Parathyroid adenoma (tissue), 2 donors: ENCODE measurements at regions not wholly inside any gene's neighbourhood (a gene's known extent, or its start where the extent isn't known, plus 50 kb on each side); places are given as distances from the start of the nearest gene placed in this dataset.
"Not testable (repeated sequence)": the region's sequence is repeated elsewhere in the genome, so short reads cannot be mapped to it uniquely, and the experiment has no call there.

Source experiments
- H2AFZ ChIP-seq: fragments of 300-600 bp; sonication (generic); one replicate; pipeline ENCODE4 v1.7.0; 2017; ENCODE audit warnings: antibody characterized with exemption, mild to moderate bottlenecking
- H3K27ac ChIP-seq: fragments of 300-600 bp; sonication (generic); one replicate; pipeline ENCODE4 v1.7.0; 2017
- H3K27me3 ChIP-seq: fragments of 300-600 bp; sonication (generic); one replicate; pipeline ENCODE4 v1.7.0; 2017; ENCODE audit warnings: low read length; ENCODE audit not compliant: control insufficient read depth, insufficient read depth
- H3K36me3 ChIP-seq: fragments of 300-600 bp; sonication (generic); one replicate; pipeline ENCODE4 v1.7.0; 2017; ENCODE audit warnings: low read length; ENCODE audit not compliant: control insufficient read depth, insufficient read depth
- H3K4me1 ChIP-seq: fragments of 300-600 bp; sonication (generic); one replicate; pipeline ENCODE4 v1.7.0; 2017; ENCODE audit warnings: control low read depth
- H3K4me2 ChIP-seq: fragments of 300-600 bp; sonication (generic); one replicate; pipeline ENCODE4 v1.7.0; 2017; ENCODE audit warnings: low read length
- H3K4me3 ChIP-seq: fragments of 300-600 bp; sonication (generic); one replicate; pipeline ENCODE4 v1.7.0; 2017; ENCODE audit warnings: low read depth, low read length
- H3K79me2 ChIP-seq: fragments of 300-600 bp; sonication (generic); one replicate; pipeline ENCODE4 v1.7.0; 2017; ENCODE audit warnings: control low read depth
- H3K9ac ChIP-seq: fragments of 300-600 bp; sonication (generic); one replicate; pipeline ENCODE4 v1.7.0; 2017; ENCODE audit warnings: mild to moderate bottlenecking
- H3K9me3 ChIP-seq: fragments of 300-600 bp; sonication (generic); one replicate; pipeline ENCODE4 v1.7.0; 2017; ENCODE audit warnings: low read length; ENCODE audit not compliant: control insufficient read depth
- TF ChIP-seq, protein P1 (sequence below): fragments of 300-600 bp; sonication (generic); IDR thresholded peaks from one replicate; pipeline ENCODE4 v1.7.0; 2017; ENCODE audit warnings: antibody characterized with exemption, mild to moderate bottlenecking
- donor health status: primary hyperparathyroidism.

DNA sequence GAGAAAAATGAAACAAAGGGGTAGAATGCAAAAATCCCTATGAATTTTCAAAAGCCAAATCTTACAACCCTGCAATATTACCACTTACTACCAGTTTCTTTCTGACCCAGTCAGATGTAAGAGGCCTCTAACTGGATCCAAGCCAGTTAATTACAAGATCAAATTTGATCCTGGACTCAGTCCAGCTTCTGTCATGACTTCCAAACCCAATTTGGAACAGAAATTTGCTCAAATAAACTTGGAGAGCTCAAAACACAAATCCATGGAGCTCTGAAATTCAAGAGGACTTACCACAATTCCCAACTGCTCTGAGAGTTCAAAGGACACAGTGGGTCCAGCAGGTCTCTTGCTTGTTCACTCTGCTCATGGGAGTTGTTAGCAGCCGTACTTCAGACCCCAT, 1271.7 kb upstream of the SLC39A10 start:
- Histone ChIP-seq H3K4me2 (no peak overlapping the region), H3K9ac (no peak overlapping the region), H3K36me3 (no peaks in the 10 kb centered on the region), H3K27ac (no peak overlapping the region), H2AFZ (no peak overlapping the region), H3K4me1 (no peaks in the 10 kb centered on the region), H3K27me3 (no peaks in the 10 kb centered on the region), H3K79me2 (no peaks in the 10 kb centered on the region), H3K9me3 (no peaks in the 10 kb centered on the region), H3K4me3 (no peak overlapping the region)
- TF ChIP-seq, protein P1, sequence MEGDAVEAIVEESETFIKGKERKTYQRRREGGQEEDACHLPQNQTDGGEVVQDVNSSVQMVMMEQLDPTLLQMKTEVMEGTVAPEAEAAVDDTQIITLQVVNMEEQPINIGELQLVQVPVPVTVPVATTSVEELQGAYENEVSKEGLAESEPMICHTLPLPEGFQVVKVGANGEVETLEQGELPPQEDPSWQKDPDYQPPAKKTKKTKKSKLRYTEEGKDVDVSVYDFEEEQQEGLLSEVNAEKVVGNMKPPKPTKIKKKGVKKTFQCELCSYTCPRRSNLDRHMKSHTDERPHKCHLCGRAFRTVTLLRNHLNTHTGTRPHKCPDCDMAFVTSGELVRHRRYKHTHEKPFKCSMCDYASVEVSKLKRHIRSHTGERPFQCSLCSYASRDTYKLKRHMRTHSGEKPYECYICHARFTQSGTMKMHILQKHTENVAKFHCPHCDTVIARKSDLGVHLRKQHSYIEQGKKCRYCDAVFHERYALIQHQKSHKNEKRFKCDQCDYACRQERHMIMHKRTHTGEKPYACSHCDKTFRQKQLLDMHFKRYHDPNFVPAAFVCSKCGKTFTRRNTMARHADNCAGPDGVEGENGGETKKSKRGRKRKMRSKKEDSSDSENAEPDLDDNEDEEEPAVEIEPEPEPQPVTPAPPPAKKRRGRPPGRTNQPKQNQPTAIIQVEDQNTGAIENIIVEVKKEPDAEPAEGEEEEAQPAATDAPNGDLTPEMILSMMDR: no peak

DNA sequence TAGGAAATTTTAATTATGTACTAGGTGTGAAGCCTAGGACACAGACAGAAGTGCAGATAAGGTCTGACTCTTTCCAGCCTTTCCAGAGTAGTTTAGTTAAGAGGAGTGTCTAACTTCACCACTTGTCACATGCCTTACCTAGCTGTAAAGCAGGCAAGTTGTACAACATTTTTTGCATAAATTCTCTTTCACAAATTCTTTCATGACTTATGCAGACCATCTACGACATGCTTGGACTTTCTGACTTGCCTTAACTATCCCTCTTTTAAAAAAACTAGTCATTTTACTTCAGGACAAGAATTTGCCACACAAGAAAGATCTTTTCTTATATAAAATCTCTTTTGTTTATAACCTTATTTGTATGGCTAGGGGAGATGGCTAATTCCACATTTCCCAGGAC, 1273.6 kb upstream of the SLC39A10 start:
- Histone ChIP-seq H3K9me3 (no peaks in the 10 kb centered on the region), H2AFZ (no peak overlapping the region), H3K27me3 (no peaks in the 10 kb centered on the region), H3K4me2 (no peak overlapping the region), H3K27ac (no peak overlapping the region), H3K4me1 (no peaks in the 10 kb centered on the region), H3K79me2 (no peaks in the 10 kb centered on the region), H3K36me3 (no peaks in the 10 kb centered on the region), H3K9ac (no peak overlapping the region), H3K4me3 (no peak overlapping the region)
- TF ChIP-seq, protein P1: no peak

DNA sequence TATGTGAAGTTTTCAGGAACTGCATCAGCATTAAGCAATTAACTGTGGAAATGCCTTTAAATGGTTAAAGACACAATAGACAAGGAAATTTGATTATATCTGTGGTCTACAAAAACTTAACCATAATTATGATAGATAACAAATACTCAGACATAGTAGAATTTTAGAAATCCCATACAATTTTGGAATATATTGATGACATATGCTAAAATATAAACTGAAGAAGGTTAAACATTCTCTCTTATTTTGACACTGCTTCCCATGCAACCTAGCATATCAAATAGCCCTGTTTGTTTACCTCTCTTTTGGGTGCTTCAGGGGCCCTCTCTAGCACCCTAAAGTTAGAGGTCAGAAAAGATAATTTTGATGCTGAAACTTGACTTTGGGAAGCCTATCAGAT, 1274.8 kb upstream of the SLC39A10 start:
- H3K4me2 ChIP-seq: no peak overlapping the region
- H3K9ac ChIP-seq: no peak overlapping the region
- no peaks in the 10 kb centered on the region for H3K79me2 ChIP-seq
- H3K27me3 ChIP-seq: no peaks in the 10 kb centered on the region
- no peak overlapping the region for H3K4me3 ChIP-seq
- H3K4me1 ChIP-seq: no peaks in the 10 kb centered on the region
- no peak overlapping the region for H3K27ac ChIP-seq
- H3K9me3 ChIP-seq: peaks cover 2% of the 10 kb centered on the region
- no peaks in the 10 kb centered on the region for H3K36me3 ChIP-seq
- no peak overlapping the region for H2AFZ ChIP-seq
- TF ChIP-seq, protein P1: no peak

DNA sequence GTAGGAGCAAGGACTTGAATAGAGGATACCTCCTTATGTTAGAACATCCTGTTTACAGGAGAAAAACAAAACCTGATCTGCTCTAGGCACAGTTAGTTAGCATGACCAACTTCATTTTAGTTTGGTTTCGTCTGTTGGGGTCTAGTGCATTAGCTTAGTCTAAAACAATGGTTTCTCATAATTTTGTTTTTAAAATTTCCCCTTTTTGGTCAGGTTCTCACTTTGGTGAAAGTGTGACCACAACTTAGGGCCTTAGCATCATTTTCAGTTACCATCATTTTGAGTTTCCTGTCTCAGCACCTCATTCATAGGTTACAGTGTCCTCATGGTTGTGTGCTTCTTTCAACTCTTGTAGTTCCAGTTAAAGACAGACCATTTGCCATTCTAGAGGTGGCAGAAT, 1277.0 kb upstream of the SLC39A10 start:
- H3K4me2 ChIP-seq: no peak overlapping the region
- H3K9ac ChIP-seq: no peak overlapping the region
- no peaks in the 10 kb centered on the region for H3K79me2 ChIP-seq
- H3K27ac ChIP-seq: no peak overlapping the region
- H3K36me3 ChIP-seq: no peaks in the 10 kb centered on the region
- TF ChIP-seq, protein P1: no peak
- no peaks in the 10 kb centered on the region for H3K27me3 ChIP-seq
- no peaks in the 10 kb centered on the region for H3K4me1 ChIP-seq
- H3K4me3 ChIP-seq: no peak overlapping the region
- H3K9me3 ChIP-seq: peaks cover 3% of the 10 kb centered on the region
- no peak overlapping the region for H2AFZ ChIP-seq

DNA sequence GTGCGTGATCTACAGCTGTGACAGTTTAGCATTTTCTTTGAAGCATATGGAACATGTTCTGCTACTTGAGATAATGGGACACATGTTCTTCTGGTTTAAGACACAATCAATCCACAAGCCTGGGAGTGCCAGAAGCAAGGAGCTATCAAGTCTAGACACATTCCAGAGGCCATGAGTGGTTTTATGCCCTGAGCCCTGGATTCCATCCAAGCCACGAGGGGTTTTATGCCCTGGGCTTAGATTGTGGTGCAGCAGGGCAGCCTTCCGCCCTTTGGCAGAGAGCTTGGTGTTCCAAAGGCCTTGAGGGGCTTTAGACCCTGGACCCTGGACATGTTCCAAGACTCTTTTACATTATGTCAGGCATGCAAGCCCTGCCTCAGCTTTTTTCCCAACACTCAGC, 1289.6 kb upstream of the SLC39A10 start:
- not testable (repeated sequence) for H3K9me3 ChIP-seq, H3K9ac ChIP-seq, H2AFZ ChIP-seq, H3K27ac ChIP-seq, H3K79me2 ChIP-seq, H3K4me1 ChIP-seq, H3K4me3 ChIP-seq, H3K4me2 ChIP-seq, H3K36me3 ChIP-seq, H3K27me3 ChIP-seq
